T-helper 22 cell (primary cell): ENCODE measurements at regions not wholly inside any gene's neighbourhood (a gene's known extent, or its start where the extent isn't known, plus 50 kb on each side); places are given as distances from the start of the nearest gene placed in this dataset.

Source experiments
- DNase-seq: peaks from one replicate; pipeline ENCODE4 v3.0.0-alpha.2; 2020; ENCODE audit warnings: low read depth

DNA sequence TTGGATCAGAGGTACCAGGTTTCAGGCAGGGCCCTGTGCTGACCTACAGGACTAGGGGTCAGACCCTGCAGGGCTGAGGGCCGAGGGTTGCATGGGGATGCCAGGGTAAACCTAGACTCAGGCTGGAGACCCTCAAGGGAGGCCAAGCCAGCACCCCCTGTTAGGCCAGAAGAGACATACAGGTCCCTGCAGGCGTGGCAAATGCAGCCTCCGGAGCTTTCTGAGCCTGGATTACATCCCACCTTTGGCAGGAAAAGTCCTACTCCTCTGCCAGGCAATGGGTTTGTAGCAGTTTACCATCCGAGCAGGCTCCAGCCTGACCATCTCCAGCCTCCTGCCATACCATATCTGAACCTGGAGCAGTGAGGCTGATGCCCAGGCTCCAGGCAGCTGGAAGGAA lies 425.3 kb downstream of the NPHP4 start:
- no peak for DNase-seq

DNA sequence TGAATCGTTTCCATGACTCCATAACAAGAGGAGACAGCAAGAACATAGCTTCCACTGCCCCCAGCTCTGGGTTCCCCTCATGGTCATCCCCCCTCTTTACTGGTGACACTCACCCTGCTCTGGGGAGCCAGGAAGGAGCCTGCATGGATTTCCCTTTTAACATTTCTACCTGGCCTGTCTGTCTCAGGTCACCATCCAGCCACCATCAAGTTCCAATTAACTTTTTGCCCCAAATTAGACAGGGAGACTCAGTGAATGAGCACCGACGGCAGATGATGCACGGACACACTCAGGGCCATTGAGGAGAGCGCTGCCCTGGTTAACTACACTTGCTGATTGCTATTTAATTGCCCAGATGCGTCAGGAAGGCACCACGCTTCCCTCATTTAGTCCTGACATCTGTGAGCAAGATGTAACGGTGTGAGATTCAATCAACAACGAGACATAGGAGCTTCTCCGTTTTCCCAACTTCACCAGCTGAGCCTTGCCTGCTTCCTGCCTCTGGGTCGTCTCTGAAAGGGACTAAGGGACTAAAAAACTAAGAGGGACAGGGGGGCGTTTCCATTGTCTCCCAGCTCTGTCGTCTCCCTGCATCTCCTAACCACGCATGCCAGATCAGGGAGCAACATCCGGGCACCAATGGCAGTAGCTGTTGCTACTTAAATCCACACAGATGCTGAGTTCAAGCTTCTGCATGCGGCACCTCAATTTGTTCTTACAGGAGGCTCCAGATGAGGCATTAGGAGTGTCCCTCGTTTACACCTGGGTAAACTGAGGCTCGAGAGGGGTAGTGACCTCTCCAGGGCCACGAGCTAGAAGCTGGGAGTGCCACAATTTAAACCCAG lies 426.7 kb downstream of the NPHP4 start:
- no peak for DNase-seq

DNA sequence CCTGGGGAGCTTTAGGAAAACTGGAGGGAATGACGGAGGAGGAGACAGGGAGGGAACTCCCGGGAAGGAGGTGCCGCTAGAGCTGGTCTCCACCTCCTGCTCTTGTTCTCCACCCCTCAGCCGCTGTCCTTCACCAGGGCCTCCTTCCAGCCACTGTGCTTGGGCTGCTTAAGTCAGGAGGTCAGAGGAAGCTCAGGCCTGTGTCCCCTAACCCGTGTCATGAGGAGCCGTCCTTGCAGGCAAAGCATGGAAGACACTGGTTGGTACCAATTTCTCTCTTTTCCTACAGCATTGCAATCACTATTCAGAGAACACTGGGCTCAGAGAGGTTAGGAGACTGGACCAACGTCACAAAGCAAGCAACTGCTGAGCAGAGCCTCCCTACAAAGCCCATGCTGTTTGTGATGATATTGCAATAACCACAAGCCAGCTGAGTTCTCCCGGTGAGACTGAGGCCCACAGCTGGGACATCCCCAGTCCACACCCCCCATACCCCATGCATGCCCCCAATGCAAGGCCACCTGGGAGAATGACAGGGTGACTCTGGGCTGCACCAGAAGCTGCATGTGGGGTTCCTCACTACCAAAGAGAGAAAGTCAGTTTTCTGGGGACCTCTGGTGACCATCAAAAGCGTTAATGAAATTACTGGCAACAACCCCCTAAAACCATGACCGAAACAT lies 427.5 kb downstream of the NPHP4 start:
- no peak for DNase-seq

DNA sequence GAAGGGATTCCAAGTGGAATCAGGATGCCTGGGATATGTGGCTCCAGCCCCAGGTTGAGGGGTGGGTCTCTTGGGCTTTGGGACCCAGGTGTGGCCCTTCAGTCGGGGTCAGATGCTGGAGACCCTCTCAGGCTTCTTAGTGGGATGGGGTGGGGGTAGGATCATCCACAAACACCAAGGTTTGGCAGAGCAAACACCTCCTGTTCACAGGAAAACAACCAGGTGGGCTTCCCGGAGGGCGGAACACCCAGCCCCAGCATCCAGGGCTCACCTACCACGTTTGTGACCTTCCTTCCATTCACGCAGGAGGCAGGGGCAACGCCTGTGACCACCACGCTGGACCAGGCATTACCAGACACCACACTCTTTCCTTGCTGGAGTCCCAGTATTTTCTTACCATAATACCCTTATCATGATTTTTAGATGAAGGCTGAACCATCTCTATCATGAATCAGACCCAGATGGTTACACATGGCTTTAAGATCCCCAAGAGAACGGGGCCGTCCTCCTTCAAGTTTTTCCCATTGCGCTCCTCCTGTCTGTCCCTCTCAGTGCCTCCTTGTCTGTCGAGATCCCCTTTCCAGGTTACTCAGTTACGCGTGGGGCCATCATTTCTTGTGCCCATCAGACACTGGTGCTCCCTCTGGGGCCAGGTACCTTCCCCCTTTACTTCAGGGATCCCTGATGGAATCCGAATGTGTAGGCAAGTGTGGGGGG lies 428.2 kb downstream of the NPHP4 start:
- DNase-seq = no peak

DNA sequence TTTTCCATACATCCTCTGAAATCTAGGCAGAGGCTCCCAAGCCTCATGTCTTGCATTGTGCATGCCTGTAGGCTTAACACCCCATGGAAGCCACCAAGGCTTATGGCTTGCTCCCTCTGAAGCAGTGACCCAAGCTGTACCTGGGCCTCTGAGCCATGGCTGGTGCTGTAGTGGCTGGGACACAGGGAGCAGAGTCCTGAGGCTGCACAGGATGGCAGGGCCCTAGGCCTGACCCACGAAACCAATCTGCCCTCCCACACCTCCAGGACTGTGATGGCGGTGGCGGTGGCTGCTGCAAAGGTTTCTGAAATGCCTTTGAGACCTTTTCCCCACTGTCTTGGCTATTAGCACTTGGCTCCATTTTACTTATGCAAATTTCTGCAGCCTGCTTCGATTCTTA lies 429.5 kb downstream of the NPHP4 start:
- DNase-seq = no peak

DNA sequence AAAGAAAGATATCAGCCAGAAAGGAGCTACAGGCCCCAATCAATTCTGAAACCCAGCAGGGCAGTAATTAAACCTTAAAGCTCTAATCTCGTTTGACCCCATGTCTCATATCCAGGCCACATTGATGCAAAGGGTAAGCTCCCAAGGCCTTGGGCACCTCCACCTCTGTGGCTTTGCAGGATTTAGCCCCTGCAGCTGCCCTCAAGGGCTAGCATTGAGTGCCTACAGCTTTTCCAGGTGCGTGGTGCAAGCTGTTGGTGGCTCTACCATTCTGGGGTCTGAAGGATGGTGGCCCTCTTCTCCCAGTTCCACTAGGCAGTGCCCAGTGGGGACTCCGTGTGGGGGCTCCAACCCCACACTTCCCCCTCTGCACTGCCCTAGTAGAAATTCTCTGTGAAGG lies 429.9 kb downstream of the NPHP4 start:
- no peak for DNase-seq

DNA sequence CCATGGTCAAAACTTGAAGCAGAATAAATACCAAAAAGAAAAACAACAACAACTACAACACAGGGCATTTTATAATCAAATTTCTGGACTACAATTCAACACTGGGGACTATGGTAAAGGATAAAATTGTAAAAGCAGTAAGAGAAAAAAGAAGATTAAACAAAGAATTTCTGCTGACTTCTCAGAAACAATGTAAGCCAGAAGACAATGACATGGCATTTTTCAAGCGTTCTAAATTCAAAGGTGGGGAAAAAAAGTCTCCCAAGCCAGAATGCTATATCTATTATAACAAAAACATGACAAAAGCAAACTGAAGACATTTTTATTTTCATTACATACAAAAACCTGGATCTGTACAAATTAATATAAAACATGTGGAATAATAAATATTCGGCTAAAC lies 433.1 kb downstream of the NPHP4 start:
- DNase-seq = no peak

DNA sequence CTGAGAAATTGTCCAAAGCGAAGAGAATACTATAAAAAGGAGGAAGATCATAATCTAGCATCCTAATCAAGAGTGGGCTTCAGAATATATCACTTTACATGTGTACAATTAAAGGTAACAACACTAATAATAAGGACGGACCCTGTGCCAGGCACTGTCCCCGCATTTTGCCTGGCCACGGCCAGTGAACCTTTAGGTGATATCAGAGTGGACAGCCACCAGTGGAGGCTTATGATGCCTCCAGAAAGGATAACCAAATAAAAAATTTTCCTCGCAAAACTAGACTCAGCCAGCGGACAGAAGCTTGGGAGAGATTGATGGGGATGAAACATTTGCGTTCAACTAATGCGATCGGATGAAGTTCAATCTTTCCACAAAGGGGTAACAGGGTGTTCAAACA lies 436.4 kb downstream of the NPHP4 start:
- no peak for DNase-seq

DNA sequence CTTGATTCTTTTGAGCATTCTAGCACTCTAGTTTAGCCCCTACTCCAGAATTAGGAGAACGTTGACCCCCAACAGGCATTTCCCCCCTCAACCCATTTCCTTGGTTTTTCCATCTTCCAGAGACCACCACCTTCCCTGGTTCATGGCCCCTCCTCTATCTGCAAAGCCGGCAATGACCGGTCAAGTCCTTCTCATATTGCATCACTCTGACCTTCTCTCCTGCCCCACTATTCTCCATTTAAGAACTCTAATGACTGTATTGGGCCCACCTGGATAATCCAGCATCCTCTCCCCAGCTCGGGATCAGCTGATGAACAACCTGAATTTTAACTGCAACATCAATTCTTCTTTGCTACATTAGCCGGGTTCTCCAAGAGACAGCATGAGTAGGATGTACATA lies 437.4 kb downstream of the NPHP4 start:
- no peak for DNase-seq

DNA sequence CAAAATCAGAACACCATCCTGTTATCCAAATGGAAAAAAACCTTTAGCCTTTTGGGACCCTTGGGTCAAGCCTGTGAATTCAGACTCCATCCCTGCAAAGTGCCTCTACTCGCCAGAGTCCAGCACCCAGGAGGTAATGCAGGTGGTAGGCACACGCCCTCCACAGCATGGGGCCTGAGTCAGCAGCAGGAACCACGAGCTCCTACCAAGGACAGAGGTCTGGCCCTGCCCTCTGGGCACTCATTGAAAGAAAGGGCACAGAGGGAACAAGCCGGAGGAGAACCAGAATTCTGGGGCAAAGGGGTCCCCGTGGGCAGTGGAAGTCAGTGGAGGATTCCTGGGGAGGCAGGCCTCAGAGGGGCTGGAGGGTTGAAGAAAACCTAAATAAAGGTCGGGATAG lies 438.1 kb downstream of the NPHP4 start:
- no peak for DNase-seq

DNA sequence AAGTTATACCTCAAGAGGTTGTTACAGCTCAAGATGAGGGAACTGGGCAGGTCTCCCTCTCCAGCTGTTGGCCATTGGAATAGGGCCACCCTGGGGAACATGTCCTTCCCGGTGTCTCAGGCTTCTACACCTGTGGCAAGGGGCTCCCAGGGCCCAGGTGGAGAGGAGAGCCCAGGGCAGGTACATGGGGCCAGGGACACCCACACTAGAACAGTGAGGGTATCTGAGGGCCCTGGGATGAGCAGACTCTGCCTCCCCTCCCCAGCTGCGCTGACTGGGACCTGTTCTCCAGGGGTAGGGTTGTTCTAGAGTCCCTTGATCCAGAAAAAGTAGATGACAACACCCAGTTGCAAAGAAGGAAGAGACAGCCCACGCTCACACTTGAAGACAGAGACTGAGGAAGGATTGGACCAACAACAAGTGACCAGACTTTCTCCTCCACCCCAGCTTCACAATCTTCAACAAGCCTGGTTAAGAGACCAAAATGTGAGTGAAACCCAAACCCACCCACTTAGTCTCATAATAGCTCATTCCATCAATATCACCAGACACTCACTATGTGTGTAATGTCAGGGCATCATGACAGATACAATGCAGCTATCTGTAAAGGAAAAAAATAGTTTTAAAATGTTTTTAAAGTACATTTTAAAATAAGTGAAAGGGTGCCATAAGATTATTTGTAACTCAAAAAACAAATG lies 439.3 kb downstream of the NPHP4 start:
- no peak for DNase-seq

DNA sequence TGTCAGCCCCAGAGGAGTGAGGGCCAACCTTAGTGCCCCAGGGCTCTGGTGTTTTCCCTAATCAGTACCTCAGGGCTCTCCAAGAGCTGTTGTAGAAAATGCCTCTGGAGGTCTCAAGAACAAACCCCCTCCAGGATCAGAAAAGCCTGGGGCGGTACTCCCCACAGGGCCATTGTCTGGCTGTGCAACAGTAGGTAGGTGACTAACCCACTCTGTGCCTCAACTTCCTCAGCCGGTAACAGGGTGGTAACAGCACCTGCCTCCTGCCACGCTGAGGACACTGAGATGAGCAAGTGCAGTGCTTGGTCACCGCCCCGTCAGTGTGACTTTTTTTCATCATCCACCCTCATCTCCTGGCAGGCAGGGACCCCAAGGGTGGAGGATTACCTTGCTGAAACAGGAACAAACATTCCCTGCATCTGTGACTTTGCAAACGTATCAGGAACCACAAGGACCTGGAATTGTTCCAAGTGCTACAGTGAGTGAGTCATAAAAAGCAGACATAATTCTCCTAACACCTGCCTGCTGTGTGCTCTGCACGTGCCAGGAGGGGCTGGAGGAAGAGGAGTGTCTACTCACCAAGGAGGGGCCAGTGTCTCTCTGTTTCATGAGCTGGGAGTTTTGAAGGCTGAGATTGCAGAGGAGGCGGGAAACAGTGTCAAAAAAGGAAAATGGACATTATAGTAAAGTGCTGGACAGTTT lies 440.8 kb downstream of the NPHP4 start:
- DNase-seq = no peak

DNA sequence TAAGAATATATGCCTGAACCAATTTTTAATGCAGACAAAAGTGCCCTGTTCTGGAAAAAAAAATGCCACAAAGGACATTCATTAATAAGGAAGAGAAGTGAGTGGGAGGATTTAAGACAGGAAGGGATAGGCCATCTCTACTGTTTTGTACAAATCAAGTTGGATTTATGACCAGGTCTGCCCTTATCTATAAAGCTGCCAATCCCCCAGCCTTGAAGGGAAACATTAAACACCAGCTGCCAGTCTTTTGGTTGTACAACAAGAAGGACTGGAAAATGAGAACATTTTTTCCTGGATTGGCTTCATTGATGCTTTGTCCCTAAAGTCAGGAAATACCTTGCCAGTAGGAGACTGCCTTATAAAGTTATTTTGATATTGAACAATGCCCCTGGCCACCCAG lies 444.0 kb downstream of the NPHP4 start:
- no peak for DNase-seq

DNA sequence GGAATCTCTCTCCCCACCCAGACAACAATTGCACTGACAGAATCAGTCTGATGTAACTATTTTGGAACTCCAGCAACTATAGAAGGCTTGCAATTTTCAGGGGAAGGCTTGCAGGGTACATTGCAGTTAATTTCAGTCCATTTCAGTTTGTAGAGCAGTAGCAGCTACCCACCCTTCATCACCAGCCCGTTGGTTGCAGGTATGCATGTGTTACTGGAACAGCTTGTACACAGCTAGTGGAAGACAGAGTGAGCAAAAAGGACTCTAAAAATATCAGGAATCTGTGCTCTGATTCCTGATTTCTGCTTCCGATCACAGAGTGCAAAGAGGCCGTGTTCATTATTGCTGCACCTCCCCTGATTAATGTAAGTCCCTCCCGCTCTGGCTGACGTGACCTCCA lies 449.0 kb downstream of the NPHP4 start:
- no peak for DNase-seq

DNA sequence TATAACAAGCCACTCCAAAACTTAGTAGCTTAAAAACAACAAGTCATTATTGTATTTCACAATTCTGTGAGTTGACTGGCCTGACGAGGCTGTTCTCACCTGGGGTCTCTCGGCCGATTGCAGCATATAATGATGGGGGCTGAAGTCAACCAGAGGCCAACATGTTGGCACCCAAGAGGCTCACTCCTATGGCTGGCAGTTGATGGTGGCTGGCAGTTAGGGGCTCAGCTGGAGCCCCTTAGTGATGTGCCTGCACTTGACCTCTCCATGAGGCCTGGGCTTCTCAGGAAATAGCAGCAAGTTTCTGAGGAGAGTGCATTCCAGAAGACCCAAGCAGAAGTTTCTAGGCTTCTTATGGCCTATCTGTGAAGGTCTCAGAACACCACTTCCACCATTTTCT lies 459.4 kb downstream of the NPHP4 start:
- DNase-seq = no peak

DNA sequence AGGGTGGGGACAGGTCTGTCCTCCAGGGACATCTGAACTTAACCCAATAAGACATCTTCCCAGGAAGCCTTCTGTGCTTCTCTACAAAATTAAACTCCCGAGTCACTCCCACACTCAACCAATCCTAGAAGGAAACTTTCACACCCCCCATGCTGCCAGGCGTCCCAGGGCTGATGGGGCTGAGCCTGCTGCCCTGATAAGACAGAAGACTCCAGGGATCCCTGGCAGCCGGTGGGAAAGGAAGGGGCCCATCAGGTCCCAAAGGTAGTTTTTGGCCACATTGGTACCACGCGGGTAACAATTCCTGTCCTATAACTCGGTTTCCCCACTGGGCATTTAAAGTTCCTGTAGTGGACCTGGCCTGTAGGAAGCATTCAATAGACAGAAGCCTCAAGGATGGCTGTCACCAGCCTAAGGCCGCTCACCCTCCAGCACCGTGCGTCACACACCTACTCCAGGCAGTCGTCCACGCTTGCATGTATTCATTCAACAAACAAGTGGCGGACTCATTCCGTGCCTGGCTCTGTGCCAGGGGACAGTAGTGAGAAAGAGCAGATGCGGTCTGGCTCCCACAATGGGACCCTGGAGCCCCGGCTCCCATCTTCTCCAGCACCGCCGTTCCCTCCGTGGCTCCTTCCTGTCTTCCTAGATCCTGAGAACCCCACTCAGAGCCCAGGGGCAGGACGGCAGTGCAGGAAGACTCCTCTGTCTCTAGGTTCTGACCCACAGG lies 465.2 kb downstream of the NPHP4 start:
- DNase-seq = no peak

DNA sequence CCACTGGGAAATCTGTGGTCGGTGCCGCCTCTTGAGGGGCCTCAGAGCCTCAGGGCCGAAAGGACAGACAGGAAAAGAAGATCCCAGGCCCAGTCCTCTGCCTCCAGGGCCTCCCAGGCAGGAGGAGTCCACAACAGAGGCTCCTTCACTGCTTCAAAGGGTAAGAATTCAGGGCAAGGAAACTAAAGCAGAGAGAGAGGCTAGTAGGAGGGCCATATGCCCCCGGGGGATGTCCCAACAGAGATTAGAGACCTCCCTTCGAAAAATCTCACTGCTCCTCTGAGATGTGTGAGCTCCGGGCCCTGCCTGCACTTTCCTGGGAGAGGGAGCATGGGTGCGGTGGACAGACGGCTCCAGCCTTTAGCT lies 465.9 kb downstream of the NPHP4 start:
- no peak for DNase-seq

DNA sequence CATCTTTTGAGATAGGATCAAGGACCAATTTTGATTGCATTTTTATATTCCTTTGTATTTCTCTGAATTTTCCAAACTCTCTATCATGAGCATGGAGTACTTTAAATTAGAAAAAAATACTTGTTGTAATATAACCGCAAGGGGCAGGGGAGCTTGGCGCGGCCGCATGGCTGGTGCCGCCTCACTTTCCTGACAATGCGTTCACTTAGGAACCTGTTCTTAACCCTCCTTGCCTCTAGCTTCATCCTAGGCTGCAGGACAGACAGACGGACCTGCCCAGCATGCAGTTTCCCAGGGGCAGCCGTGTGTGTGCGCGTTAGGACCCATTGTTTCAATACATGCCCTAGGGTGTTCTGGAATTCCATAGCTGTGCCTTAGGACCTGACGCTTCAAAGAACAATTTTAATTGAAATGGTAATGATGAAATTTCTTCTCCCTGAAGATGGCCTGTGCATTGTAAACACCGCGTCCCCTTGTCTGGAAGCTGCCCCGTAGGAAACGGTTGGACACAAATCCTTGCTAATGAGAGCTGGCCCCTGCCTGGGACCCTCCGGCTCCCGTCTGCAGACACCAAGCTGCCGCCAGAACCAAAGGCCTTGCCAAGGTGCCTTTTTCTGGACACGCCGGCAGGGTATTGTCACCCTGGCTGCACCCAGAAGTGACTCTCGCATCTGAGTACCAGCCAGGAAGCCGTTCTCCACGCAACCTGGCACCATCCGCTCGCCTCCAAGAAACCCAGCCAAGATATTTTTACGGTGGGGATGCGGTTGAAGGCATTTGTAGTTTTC lies 466.4 kb downstream of the NPHP4 start:
- DNase-seq = no peak

DNA sequence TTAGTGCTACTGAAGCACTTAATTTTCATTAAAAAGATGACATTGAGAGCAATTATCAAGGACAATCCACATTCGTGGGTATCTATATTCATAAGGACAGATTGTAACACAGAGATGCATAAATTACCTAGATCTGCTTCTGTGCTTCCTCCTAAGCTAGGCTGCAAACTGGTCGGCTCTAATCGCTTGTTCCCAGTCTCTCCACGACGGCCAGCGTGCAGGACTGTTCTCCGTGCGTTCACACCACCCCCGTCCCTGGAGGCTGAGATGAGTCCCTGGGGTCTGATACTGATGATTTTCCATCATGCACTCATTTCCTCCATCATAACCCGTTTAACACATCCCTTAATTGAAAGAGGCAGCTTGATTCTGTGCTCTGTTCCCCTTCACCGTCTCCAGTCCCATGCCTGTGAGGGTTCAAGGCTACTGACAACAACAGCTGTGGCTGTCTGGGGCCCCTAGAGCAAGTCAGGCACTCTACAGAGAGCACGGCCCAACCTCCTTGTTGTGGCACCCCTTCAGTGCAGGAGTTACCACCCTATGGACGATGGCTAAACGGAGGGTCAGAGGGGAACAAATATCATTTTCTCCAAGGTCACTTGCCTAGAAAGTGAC lies 469.6 kb downstream of the NPHP4 start:
- DNase-seq = no peak
